ENCODE measurements at regions not wholly inside any gene's neighbourhood (a gene's known extent, or its start where the extent isn't known, plus 50 kb on each side); places are given as distances from the start of the nearest gene placed in this dataset.

- ATAC-seq (ENCODE audit: low read depth) (no peak), DNase-seq (ENCODE audit: low spot score) (no peak)
- H3K9me3 ChIP-seq (ENCODE audit: severe bottlenecking) = no peaks in the 10 kb centered on the region
- H3K36me3 ChIP-seq (ENCODE audit: low read depth) = no peaks in the 10 kb centered on the region
- H3K4me1 ChIP-seq (ENCODE audit: insufficient read depth, poor library complexity, severe bottlenecking) = no peaks in the 10 kb centered on the region
- H3K27ac ChIP-seq (ENCODE audit: poor library complexity, severe bottlenecking) = no peak overlapping the region
- H3K27me3 ChIP-seq (ENCODE audit: insufficient read depth, poor library complexity, severe bottlenecking) = no peaks in the 10 kb centered on the region
- H3K4me3 ChIP-seq (ENCODE audit: severe bottlenecking) = no peak overlapping the region
- no peak for TF ChIP-seq CTCF (IDR thresholded peaks at IDR 0.05; ENCODE audit: poor library complexity, severe bottlenecking)
Measured at GRCh38 chr12:60137513-60137912, 541.7 kb downstream of the SLC16A7 start.

- Histone ChIP-seq H3K4me1 (ENCODE audit: insufficient read depth, poor library complexity, severe bottlenecking) (no peaks in the 10 kb centered on the region), H3K4me3 (ENCODE audit: severe bottlenecking) (no peak overlapping the region), H3K36me3 (ENCODE audit: low read depth) (no peaks in the 10 kb centered on the region), H3K27me3 (ENCODE audit: insufficient read depth, poor library complexity, severe bottlenecking) (no peaks in the 10 kb centered on the region), H3K27ac (ENCODE audit: poor library complexity, severe bottlenecking) (no peak overlapping the region), H3K9me3 (ENCODE audit: severe bottlenecking) (no peaks in the 10 kb centered on the region)
- no peak for TF ChIP-seq CTCF (IDR thresholded peaks at IDR 0.05; ENCODE audit: poor library complexity, severe bottlenecking)
- ATAC-seq (ENCODE audit: low read depth) (no peak), DNase-seq (ENCODE audit: low spot score) (no peak)
Measured at GRCh38 chr12:60138526-60138925, 542.7 kb downstream of the SLC16A7 start.

- no peak for TF ChIP-seq CTCF (IDR thresholded peaks at IDR 0.05; ENCODE audit: poor library complexity, severe bottlenecking)
- Histone ChIP-seq H3K36me3 (ENCODE audit: low read depth) (no peaks in the 10 kb centered on the region), H3K27ac (ENCODE audit: poor library complexity, severe bottlenecking) (no peak overlapping the region), H3K4me1 (ENCODE audit: insufficient read depth, poor library complexity, severe bottlenecking) (peaks cover 17% of the 10 kb centered on the region), H3K4me3 (ENCODE audit: severe bottlenecking) (no peak overlapping the region), H3K27me3 (ENCODE audit: insufficient read depth, poor library complexity, severe bottlenecking) (no peaks in the 10 kb centered on the region), H3K9me3 (ENCODE audit: severe bottlenecking) (no peaks in the 10 kb centered on the region)
- DNase-seq (ENCODE audit: low spot score) (no peak), ATAC-seq (ENCODE audit: low read depth) (no peak)
Measured at GRCh38 chr12:60144395-60144794, 548.6 kb downstream of the SLC16A7 start.

- peak overlapping the region; percentile 95 for H3K27ac ChIP-seq (ENCODE audit: poor library complexity, severe bottlenecking)
- DNase-seq (ENCODE audit: low spot score) (no peak), ATAC-seq (ENCODE audit: low read depth) (peak; percentile 44)
Measured at GRCh38 chr12:60148109-60148508, 552.3 kb downstream of the SLC16A7 start.

More at GRCh38 chr12:60148109-60148508, 552.3 kb downstream of the SLC16A7 start:
- H3K4me1 ChIP-seq (ENCODE audit: insufficient read depth, poor library complexity, severe bottlenecking) = peaks cover 28% of the 10 kb centered on the region
- TF ChIP-seq CTCF (IDR thresholded peaks at IDR 0.05; ENCODE audit: poor library complexity, severe bottlenecking) = no peak
- no peak overlapping the region for H3K4me3 ChIP-seq (ENCODE audit: severe bottlenecking)
- no peaks in the 10 kb centered on the region for H3K36me3 ChIP-seq (ENCODE audit: low read depth)
- H3K27me3 ChIP-seq (ENCODE audit: insufficient read depth, poor library complexity, severe bottlenecking) = no peaks in the 10 kb centered on the region
- H3K9me3 ChIP-seq (ENCODE audit: severe bottlenecking) = no peaks in the 10 kb centered on the region

Data from RWPE2 (cell line).